WERI-Rb-1 (cell line): ENCODE measurements at regions not wholly inside any gene's neighbourhood (a gene's known extent, or its start where the extent isn't known, plus 50 kb on each side); places are given as distances from the start of the nearest gene placed in this dataset.
"Not testable (repeated sequence)": the region's sequence is repeated elsewhere in the genome, so short reads cannot be mapped to it uniquely, and the experiment has no call there.

Source experiments
- DNase-seq: peaks from one replicate; pipeline ENCODE4 v3.0.0-alpha.2; 2020
- H3K27ac ChIP-seq: fragments of 250-450 bp; sonication (Bioruptor Pico); 2 replicates; pipeline ENCODE4 v1.5.1; 2020; ENCODE audit warnings: mild to moderate bottlenecking, moderate library complexity
- H3K27me3 ChIP-seq: fragments of 250-450 bp; sonication (Bioruptor Pico); 2 replicates; pipeline ENCODE4 v1.5.1; 2021; ENCODE audit warnings: mild to moderate bottlenecking, low read depth, moderate library complexity; ENCODE audit not compliant: insufficient read depth, severe bottlenecking
- H3K36me3 ChIP-seq: fragments of 250-450 bp; sonication (Bioruptor Pico); 2 replicates; pipeline ENCODE4 v1.5.1; 2020; ENCODE audit warnings: mild to moderate bottlenecking, moderate library complexity
- H3K4me3 ChIP-seq: 2 replicates; pipeline ENCODE4 v1.5.1; 2011; ENCODE audit warnings: low read depth, mild to moderate bottlenecking, control low read depth, low read length
- H3K9me3 ChIP-seq: fragments of 250-450 bp; sonication (Bioruptor Pico); 2 replicates; pipeline ENCODE4 v1.5.1; 2021; ENCODE audit warnings: mild to moderate bottlenecking, moderate library complexity; ENCODE audit not compliant: severe bottlenecking
- TF ChIP-seq, protein P1 (sequence below): IDR thresholded peaks from 2 replicates; pipeline ENCODE4 v1.5.1; 2011; ENCODE audit warnings: low read depth, mild to moderate bottlenecking, control low read depth, inconsistent platforms, low read length

GRCh38 chr2:238606311-238606710 is 179.6 kb downstream of the ASB1 start:
- DNase-seq, result no peak
- H3K9me3 ChIP-seq, result no peaks in the 10 kb centered on the region

DNA sequence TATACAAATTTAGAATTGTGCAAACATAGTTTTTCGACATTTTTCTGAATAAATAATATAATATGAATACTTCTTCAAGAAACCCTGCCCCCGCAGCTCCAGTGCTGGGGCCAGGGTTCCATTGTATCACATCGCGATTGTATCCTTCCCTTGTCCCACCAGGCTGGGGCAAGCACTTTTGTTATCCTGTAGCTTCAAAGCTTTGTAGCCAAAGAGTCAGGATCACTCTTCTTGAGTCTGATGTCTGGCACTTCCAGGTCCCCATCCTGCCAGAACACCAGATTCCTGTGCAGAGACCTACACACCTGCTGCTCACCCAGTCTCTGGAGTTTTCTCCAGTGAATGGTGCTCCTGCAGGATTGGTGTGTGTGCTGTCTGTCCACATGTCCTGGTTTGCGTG is 186.9 kb downstream of the ASB1 start:
- Histone ChIP-seq H3K4me3 (no peak overlapping the region), H3K36me3 (no peaks in the 10 kb centered on the region), H3K27ac (no peak overlapping the region), H3K9me3 (no peaks in the 10 kb centered on the region), H3K27me3 (peaks cover 47% of the 10 kb centered on the region)
- DNase-seq, result no peak
- TF ChIP-seq, protein P1, sequence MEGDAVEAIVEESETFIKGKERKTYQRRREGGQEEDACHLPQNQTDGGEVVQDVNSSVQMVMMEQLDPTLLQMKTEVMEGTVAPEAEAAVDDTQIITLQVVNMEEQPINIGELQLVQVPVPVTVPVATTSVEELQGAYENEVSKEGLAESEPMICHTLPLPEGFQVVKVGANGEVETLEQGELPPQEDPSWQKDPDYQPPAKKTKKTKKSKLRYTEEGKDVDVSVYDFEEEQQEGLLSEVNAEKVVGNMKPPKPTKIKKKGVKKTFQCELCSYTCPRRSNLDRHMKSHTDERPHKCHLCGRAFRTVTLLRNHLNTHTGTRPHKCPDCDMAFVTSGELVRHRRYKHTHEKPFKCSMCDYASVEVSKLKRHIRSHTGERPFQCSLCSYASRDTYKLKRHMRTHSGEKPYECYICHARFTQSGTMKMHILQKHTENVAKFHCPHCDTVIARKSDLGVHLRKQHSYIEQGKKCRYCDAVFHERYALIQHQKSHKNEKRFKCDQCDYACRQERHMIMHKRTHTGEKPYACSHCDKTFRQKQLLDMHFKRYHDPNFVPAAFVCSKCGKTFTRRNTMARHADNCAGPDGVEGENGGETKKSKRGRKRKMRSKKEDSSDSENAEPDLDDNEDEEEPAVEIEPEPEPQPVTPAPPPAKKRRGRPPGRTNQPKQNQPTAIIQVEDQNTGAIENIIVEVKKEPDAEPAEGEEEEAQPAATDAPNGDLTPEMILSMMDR, result no peak

More at GRCh38 chr2:238606311-238606710, 179.6 kb downstream of the ASB1 start:
- no peaks in the 10 kb centered on the region for H3K36me3 ChIP-seq
- H3K27ac ChIP-seq, result no peak overlapping the region
- peaks cover 55% of the 10 kb centered on the region for H3K27me3 ChIP-seq
- TF ChIP-seq, protein P1, result no peak
- H3K4me3 ChIP-seq, result no peak overlapping the region

GRCh38 chr2:238614376-238614775 is 187.6 kb downstream of the ASB1 start:
- no peak overlapping the region for H3K4me3 ChIP-seq
- no peak for DNase-seq
- no peak overlapping the region for H3K27ac ChIP-seq
- H3K27me3 ChIP-seq, result peaks cover 48% of the 10 kb centered on the region
- TF ChIP-seq, protein P1, result no peak
- H3K36me3 ChIP-seq, result no peaks in the 10 kb centered on the region
- H3K9me3 ChIP-seq, result no peaks in the 10 kb centered on the region

DNA sequence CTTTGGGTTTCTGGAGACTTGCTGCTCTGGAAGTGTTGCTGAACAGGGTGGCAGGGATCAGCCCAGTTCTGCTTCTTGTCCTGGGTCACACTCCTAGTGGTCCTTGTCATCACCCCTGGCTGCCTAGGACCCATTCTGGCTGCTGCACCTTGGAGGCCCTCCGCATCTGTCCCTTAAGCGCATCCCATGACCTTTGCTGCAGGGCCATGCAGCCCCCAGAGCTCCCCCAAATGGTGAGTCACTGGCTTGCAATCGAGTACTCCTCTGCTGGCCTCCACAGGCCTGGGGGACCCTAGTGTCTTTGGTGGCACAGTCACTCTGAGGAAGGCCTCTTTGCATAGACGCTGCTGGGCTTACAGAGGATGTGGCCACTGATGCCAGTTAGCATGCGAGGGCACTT is 188.5 kb downstream of the ASB1 start:
- peaks cover 50% of the 10 kb centered on the region for H3K27me3 ChIP-seq
- DNase-seq, result no peak
- no peaks in the 10 kb centered on the region for H3K9me3 ChIP-seq
- no peak overlapping the region for H3K27ac ChIP-seq
- H3K36me3 ChIP-seq, result no peaks in the 10 kb centered on the region
- TF ChIP-seq, protein P1, result no peak
- H3K4me3 ChIP-seq, result no peak overlapping the region

GRCh38 chr2:238616681-238617080 is 190.0 kb downstream of the ASB1 start:
- no peak for DNase-seq
- Histone ChIP-seq H3K36me3 (no peaks in the 10 kb centered on the region), H3K27ac (no peak overlapping the region), H3K27me3 (peaks cover 55% of the 10 kb centered on the region), H3K9me3 (no peaks in the 10 kb centered on the region), H3K4me3 (no peak overlapping the region)
- TF ChIP-seq, protein P1, result no peak

DNA sequence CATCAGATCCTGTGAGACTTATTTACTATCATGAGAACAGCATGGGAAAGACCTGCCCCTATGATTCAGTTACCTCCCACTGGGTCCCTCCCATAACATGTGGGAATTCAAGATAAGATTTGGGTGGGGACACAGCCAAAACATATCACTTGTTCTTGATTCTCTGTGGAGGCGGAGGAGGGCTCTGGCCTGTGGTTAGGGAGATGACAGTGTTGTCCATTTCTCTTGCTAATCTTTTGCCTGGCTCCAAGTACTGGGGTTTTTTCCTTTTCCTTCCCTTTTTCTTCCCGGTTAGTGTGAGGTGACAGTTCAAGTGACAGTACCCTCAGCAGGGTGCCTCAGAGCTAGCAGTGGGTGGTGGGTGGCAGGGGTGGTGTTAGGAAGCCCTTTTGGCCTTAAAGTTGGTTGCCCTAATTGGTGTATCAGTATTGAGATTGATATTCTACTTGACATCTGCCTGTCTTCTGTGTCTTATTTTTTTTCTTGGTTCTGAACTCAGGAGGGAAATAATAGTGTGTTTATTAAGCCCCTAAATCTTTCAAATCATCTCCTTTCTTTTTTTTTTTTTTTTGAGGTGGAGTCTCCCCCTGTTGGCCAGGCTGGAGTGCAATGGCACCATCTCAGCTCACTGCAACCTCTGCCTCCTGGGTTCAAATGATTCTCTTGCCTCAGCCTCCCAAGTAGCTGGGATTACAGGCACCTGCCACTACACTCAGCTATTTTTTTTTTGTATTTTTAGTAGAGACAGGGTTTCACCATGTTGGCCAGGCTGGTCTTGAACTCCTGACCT is 192.0 kb downstream of the ASB1 start:
- not testable (repeated sequence) for H3K4me3 ChIP-seq, H3K36me3 ChIP-seq, H3K27ac ChIP-seq, DNase-seq, H3K9me3 ChIP-seq
- H3K27me3 ChIP-seq, result peaks cover 49% of the 10 kb centered on the region
